ENCODE measurements at regions not wholly inside any gene's neighbourhood (a gene's known extent, or its start where the extent isn't known, plus 50 kb on each side); places are given as distances from the start of the nearest gene placed in this dataset.

DNA sequence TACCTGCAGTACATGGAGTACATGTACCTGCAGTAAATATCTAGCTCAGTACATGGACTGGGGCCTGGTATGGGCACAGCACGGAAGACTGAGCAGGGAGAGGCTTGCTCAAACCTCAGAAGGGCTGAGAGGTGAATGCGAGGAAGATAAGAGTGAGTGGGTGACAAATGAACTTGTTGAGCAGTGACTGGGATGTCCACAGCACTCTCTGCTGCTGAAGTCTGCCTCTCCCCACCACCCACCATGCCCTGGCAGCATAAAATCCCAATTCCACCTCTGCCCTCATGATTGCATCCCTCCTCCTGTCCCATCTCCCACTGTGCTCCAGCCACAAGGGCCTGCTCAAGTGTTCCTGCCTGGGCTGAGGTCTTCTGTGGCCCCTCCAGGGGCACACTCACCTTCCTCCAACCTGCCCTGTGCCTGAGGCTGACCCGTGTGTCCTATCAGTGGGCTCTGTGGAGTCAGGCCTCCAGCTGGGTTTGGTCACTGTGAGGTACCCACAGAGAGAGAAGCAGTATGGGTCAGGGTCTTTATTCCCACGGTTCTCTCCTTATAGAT, 114.2 kb downstream of the FOXD2 start:
- H3K4me1 Mint-ChIP-seq, result peaks cover 14% of the 10 kb centered on the region
- peaks cover 54% of the 10 kb centered on the region for H3K27me3 Mint-ChIP-seq (ENCODE audit: low read depth)

GRCh38 chr1:47554082-47554481, 116.2 kb downstream of the FOXD2 start:
- DNase-seq (ENCODE audit: low spot score in 2 of 2, unreplicated experiment in 2 of 2), result no peak
- H3K36me3 Mint-ChIP-seq, result no peaks in the 10 kb centered on the region
- H3K9me3 Mint-ChIP-seq, result no peaks in the 10 kb centered on the region
- H3K4me1 Mint-ChIP-seq, result peaks cover 12% of the 10 kb centered on the region
- H3K27me3 Mint-ChIP-seq (ENCODE audit: low read depth), result peaks cover 61% of the 10 kb centered on the region
- H3K27ac Mint-ChIP-seq, result no peak overlapping the region
- H3K4me3 Mint-ChIP-seq, result no peak overlapping the region
- TF ChIP-seq, protein P1, sequence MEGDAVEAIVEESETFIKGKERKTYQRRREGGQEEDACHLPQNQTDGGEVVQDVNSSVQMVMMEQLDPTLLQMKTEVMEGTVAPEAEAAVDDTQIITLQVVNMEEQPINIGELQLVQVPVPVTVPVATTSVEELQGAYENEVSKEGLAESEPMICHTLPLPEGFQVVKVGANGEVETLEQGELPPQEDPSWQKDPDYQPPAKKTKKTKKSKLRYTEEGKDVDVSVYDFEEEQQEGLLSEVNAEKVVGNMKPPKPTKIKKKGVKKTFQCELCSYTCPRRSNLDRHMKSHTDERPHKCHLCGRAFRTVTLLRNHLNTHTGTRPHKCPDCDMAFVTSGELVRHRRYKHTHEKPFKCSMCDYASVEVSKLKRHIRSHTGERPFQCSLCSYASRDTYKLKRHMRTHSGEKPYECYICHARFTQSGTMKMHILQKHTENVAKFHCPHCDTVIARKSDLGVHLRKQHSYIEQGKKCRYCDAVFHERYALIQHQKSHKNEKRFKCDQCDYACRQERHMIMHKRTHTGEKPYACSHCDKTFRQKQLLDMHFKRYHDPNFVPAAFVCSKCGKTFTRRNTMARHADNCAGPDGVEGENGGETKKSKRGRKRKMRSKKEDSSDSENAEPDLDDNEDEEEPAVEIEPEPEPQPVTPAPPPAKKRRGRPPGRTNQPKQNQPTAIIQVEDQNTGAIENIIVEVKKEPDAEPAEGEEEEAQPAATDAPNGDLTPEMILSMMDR (IDR thresholded peaks at IDR 0.05; ENCODE audit: unreplicated experiment), result no peak

More for the DNA sequence above, 114.2 kb downstream of the FOXD2 start:
- Mint-ChIP-seq H3K9me3 (no peaks in the 10 kb centered on the region), H3K27ac (no peak overlapping the region), H3K4me3 (no peak overlapping the region), H3K36me3 (no peaks in the 10 kb centered on the region)
- DNase-seq (ENCODE audit: low spot score in 2 of 2, unreplicated experiment in 2 of 2), result no peak
- TF ChIP-seq, protein P1 (IDR thresholded peaks at IDR 0.05; ENCODE audit: unreplicated experiment), result no peak

DNA sequence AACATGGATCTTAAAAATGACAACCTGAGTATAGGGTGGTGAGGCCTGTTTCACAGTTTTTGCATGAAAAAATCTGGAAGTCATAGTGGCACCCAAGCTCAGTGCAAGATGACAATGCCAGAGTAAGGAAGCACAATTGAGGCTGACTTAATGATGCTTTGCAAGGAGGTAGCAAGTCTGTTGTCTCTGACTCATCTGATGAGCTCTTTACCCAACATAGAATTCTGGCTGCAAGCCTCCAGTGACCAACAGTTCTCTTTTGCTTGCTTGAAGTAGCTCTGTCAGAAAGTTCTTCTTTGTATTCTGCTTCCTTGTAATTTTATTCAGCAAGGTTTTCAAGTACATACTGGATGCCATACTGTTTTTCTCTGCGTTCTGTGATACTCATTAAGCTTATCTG, 117.1 kb downstream of the FOXD2 start:
- no peak for DNase-seq (ENCODE audit: low spot score in 2 of 2, unreplicated experiment in 2 of 2)
- H3K27ac Mint-ChIP-seq, result no peak overlapping the region
- no peaks in the 10 kb centered on the region for H3K9me3 Mint-ChIP-seq
- H3K36me3 Mint-ChIP-seq, result no peaks in the 10 kb centered on the region
- no peak overlapping the region for H3K4me3 Mint-ChIP-seq
- peaks cover 58% of the 10 kb centered on the region for H3K27me3 Mint-ChIP-seq (ENCODE audit: low read depth)
- H3K4me1 Mint-ChIP-seq, result peaks cover 11% of the 10 kb centered on the region
- TF ChIP-seq, protein P1 (IDR thresholded peaks at IDR 0.05; ENCODE audit: unreplicated experiment), result no peak

DNA sequence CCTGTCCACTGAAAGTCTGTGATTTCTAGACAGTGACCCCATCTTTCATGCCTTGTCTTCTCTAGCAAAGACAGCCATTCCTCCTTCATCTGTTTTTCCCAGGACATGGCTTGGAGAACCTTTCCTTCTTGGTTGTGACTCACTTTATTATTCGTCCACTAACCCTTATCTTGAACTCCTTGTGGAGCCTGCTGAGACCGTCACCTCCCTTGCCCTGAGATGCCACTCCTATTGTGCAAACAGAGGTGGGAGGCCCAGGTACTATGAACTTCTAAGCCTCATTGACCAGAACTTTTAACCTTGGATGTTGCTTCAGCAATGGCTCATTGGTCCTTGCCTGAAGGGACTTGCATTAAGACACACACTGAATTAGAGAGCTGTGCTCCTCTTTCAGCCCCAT, 117.5 kb downstream of the FOXD2 start:
- no peaks in the 10 kb centered on the region for H3K36me3 Mint-ChIP-seq
- no peak overlapping the region for H3K4me3 Mint-ChIP-seq
- H3K27me3 Mint-ChIP-seq (ENCODE audit: low read depth), result peaks cover 58% of the 10 kb centered on the region
- TF ChIP-seq, protein P1 (IDR thresholded peaks at IDR 0.05; ENCODE audit: unreplicated experiment), result no peak
- H3K27ac Mint-ChIP-seq, result no peak overlapping the region
- no peak for DNase-seq (ENCODE audit: low spot score in 2 of 2, unreplicated experiment in 2 of 2)
- H3K4me1 Mint-ChIP-seq, result peaks cover 14% of the 10 kb centered on the region
- no peaks in the 10 kb centered on the region for H3K9me3 Mint-ChIP-seq

GRCh38 chr1:47555841-47556560, 118.2 kb downstream of the FOXD2 start:
- Mint-ChIP-seq H3K4me3 (no peak overlapping the region), H3K9me3 (no peaks in the 10 kb centered on the region), H3K36me3 (no peaks in the 10 kb centered on the region), H3K27ac (no peak overlapping the region), H3K4me1 (peaks cover 11% of the 10 kb centered on the region), H3K27me3 (ENCODE audit: low read depth) (peaks cover 54% of the 10 kb centered on the region)
- DNase-seq (ENCODE audit: low spot score in 2 of 2, unreplicated experiment in 2 of 2), result no peak
- TF ChIP-seq, protein P1 (IDR thresholded peaks at IDR 0.05; ENCODE audit: unreplicated experiment), result no peak

Data from mesothelial cell of epicardium (in vitro differentiated cells).